ENCODE measurements at regions not wholly inside any gene's neighbourhood (a gene's known extent, or its start where the extent isn't known, plus 50 kb on each side); places are given as distances from the start of the nearest gene placed in this dataset.
"Not testable (repeated sequence)": the region's sequence is repeated elsewhere in the genome, so short reads cannot be mapped to it uniquely, and the experiment has no call there.

DNA sequence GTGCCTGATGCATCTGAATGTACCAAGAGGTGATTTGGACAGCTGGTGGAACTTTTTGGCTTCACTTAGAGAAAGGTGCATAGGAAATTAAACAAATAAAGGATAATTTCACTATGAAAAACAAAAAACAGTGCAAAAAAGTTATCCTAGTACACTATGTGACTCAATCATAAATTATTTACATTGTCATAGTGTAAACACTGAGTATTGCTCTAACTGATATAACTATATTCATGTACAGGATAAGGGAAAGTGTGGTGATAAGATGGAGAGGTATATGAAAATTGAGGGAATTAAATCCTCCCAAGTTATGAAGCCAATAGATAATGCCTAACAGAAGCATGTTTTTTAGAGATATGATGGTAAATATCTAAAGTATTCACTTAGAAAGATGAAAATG is 50.2 kb upstream of the CPNE4 start:
- intact Hi-C loops (cut with DNase I): no loop called here
- no peak for DNase-seq (ENCODE audit: low spot score)

DNA sequence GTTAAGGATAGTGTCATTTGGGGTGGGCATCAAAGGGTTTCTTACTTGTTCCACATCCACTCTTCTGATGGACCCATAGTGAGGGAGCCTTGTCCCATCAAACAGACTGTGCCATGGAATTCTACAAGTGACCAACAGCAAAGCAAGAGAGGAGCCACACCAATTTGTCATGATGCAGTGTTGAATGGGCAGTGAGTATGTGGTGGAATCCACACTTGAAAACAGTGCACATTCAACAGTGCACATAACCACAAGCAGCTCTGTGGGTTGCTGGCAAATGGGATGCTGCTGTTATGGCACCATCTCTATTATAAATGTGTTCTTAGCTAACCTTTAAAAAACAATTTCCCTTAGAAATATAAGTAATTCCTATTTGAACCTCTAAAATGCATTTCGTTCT is 52.5 kb upstream of the CPNE4 start:
- intact Hi-C loops (cut with DNase I): no loop called here
- DNase-seq (ENCODE audit: low spot score): no peak

DNA sequence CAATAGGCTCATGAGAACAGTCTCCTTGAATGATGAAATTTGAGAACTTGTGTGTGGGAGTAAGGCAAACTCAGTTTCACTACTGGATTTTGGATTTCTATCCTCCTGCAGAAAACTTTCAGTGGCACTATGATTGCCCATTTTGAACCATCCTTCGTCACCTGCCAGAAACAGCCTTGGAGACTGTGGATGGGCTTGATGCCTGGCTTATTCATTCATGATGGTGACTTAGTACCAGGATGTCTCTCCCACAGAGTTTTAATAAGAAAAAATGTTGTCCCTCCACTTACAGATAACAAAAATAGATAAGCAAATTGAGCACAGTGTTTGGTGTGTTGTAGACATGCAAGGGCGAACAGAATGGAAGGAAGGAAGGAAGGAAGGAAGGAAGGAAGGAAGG is 53.5 kb upstream of the CPNE4 start:
- no peak for DNase-seq (ENCODE audit: low spot score)
- intact Hi-C loops (cut with DNase I): no loop called here

DNA sequence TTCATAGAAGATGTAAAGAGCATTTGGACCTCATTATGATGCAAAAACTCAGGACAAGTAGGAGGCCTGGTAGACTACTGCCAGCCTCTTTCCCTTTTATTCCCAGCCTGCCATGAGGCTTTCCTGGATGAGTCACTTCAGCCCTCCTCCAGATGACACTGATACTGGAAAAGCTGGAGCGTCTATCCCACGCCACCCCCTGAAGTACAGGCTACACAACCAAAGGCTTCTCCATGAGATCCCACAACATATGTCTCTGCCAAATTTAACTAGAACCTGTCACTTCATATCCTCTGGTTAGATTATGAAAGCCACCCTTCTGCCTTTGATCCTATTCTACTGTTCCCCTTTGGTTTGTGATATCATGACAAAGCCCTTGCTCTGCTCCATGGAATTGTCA is 56.1 kb upstream of the CPNE4 start:
- intact Hi-C loops (cut with DNase I): no loop called here
- DNase-seq (ENCODE audit: low spot score): no peak

DNA sequence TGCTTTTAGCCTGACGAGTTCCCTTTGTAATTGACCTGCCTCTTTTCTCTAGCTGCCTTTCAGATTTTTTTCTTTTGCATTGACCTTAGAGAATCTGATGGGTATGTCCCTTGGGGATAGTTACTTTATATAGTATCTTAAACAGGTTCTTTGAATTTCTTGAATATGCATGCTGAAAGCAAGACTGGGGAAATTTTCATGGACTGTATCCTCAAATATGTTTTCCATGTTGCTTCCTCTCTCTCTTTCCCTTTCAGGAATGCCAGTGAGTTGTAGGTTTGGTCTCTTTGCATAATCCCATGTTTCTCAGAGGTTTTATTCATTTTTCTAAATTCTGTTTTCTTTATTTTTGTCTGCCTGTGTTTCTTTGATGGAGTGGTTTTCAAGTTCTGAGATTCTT is 81.8 kb upstream of the CPNE4 start:
- intact Hi-C loops (cut with DNase I): no loop called here
- DNase-seq (ENCODE audit: low spot score): no peak

DNA sequence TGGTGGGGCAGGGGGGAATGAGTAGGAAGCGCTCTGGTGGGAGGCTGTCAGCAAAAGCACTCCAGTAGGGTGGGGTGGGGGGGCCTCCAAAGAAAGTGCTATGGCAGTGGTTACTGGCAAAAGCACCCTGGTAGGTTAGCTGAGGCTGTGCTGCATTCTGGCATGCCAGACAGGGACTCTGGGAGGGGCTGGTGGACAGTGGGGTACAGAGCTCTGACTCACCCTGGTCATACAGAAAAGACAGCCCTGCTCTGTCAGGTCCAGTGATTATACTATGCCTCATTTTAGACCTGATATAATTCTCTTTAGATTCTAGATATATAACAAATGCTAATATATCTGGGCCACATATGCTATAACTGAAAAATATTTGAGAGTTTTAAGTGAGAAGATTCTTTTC is 82.8 kb upstream of the CPNE4 start:
- intact Hi-C loops (cut with DNase I): no loop called here
- DNase-seq (ENCODE audit: low spot score): no peak

DNA sequence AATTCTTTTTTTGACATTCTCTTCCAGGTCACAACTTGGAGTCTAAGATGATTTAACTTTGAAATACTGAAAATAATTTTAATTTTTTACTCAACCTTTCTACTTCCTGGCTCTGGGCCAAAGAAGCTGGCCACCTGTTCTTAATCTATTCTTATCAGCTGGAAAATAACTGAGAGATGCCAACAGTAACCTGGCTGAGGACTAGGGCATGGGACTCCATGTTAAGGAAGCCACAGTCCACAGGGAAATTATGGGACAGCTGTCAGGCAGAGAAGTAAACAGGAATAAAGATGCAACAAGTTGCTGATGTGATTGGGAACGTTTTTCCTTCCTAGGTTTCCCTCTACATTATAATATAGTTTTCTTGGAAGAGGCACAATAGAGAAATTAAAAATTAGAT is 84.7 kb upstream of the CPNE4 start:
- no peak for DNase-seq (ENCODE audit: low spot score)
- intact Hi-C loops (cut with DNase I): no loop called here

DNA sequence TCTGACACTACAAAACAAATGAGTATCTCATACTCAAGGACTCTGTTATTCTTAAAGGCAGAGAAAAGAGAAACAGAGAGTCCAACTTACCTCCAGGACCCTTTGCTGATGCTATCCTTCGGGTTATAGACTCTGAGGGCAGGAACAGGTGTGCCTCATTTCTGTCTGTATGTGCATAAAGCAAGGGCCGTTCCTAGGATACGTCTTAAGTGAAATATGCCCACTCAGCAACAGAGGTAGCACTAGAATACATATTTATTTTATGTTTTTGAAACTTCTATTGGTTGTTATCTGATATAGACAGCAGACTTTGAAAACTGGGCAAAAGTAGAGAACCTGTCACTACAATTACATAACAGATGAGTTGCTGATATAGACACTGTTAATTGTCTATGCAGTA is 89.3 kb upstream of the CPNE4 start:
- intact Hi-C loops (cut with DNase I): no loop called here
- DNase-seq (ENCODE audit: low spot score): no peak

DNA sequence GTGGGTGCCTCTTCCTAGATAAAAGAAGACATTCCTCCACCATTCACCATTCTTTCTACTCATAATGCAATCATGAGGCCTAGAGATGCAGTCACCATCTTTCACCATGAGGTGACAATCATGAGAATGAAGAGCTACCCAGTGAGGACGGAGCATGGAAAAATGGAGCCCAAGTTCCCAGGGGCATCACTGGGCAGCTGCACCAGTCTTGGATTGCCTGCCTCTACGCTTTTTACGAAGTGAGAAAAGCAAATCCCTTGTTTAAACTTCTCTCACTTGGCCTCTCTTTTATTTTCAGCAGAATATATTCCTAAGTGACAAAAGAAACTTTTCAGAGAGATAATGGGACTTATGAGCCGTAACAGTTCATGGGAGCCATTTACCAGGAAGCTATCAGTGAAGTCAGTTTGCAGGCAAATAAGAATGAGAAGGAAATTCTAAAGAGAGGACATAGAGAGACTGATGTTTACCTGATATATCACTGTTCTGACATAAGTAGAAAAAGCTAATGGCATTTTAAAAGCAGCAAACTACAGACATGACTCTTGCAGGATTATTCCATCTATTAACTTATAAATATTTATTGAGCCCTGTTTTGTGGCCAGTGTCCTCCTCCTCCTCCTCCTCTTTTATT is 90.0 kb upstream of the CPNE4 start:
- intact Hi-C loops (cut with DNase I): no loop called here

DNA sequence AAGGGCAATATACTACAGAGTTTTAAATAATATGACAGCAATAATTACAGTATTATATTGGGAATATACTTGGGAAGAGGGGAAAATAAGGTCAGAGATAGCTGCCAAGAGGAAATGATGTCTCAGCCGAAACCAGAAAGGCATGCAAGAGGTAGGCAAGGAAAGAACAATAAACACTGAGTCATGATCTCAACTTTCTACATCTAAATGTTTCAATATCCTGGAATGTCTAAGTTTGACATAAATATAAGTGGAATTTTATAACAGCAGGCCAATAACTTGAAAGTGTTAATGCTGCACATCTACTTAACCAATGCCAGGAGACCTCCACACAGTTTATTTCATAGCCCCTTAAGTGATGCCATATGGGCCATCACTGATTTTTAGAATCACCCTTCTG is 99.8 kb upstream of the CPNE4 start:
- intact Hi-C loops (cut with DNase I): no loop called here

More for the DNA sequence above, 90.0 kb upstream of the CPNE4 start:
- no peak for DNase-seq (ENCODE audit: low spot score)

DNA sequence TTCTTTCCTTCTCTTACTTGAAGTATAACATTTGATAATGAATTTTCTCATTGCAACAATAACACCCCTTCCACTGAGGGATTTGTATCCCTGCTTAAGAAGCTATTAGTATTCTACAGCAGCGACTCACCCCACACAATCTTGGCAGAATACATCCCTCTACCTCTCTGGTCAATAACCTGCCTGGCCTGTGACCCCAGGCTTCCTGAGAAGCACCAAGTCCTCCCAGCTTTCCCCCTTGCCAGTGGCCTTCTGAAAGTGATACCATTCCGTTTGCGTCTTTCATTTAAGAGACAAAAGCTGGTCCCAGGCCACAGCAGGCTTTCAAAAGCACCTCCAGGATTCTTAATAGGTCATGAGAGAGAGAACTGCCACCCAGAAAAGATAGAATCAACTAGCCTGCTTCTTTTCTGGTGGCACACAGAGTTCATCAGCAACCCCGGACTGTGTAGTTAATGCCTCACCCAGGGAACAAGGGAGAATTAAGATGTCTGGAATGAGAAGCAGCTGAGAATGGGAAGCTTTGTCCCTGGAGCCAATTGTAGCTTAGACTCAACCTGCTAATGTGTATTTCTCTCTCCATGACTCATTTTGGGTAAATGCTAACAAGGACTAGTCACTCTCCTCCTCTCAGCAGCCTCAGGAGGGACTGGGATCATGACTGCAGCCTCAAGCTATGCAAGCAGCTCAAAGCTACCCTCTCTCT is 101.0 kb upstream of the CPNE4 start:
- DNase-seq (ENCODE audit: low spot score): no peak
- intact Hi-C loops (cut with DNase I): no loop called here

More for the DNA sequence above, 99.8 kb upstream of the CPNE4 start:
- DNase-seq (ENCODE audit: low spot score): no peak

DNA sequence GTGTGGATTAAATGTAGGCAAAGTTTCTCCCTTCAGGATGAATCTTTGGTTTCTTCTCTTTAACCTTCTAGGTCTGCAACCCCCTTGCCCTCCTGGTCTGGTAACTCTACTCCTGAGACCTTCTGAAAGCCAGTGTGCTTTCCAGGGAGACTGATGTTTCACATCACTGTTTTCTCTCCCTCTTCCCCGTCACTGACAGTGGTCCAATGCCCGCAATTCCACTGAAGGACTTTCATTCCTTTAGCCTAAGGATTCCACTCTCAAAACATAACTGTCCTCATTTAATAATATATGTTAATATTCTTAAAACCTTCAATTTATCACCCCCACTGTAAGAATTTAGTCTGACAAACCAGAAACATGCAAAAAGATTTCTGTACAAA is 101.5 kb upstream of the CPNE4 start:
- intact Hi-C loops (cut with DNase I): no loop called here
- DNase-seq (ENCODE audit: low spot score): no peak

DNA sequence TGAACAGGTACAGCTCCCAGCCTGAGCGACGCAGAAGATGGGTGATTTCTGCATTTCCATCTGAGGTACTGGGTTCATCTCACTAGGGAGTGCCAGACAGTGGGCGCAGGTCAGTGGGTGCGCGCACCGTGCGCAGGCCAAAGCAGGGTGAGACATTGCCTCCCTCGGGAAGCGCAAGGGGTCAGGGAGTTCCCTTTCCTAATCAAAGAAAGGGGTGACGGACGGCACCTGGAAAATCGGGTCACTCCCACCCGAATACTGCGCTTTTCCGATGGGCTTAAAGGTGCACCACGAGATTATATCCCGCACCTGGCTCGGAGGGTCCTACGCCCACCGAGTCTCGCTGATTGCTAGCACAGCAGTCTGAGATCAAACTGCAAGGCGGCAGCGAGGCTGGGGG is 102.1 kb upstream of the CPNE4 start:
- intact Hi-C loops (cut with DNase I); DNase-seq (ENCODE audit: low spot score): not testable (repeated sequence)

DNA sequence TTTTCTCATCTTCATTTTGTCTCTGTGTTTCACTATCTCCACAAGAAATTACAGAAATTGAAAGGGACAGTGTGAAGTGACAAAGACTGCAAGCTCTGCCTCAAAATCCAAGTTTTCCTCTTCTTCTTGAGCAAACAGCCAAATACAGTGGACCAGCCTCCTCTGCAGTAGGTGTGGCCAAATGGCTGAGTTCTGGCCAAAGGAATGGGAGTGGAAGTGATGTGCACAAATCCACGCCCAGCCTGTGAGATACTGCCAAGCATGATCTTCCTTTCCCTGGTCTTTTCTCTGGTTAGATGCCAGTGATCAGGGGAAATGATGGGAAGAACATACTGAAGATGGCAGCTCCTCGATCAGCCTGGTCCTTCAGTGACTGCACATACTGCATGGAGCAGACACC is 111.0 kb upstream of the CPNE4 start:
- no peak for DNase-seq (ENCODE audit: low spot score)
- intact Hi-C loops (cut with DNase I): no loop called here

DNA sequence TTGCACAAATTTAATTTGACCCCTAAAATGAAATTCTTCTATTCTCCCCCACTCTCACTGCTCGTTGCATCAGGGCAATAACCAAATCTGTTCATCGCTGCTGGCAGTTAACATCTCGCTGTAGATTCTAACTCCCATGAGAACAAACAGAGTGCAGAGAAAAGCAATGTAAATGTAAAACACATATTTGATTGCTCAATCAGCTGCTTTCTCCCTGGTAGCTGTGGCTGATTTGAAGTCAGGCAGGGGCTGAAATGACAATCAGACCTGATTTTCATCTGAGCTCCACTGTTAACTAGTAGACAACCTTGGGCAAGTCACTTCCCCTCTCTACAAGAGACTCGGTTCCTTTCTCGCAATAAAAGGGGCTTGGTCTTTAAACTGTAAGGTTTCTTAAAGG is 119.8 kb upstream of the CPNE4 start:
- no peak for DNase-seq (ENCODE audit: low spot score)
- intact Hi-C loops (cut with DNase I): no loop called here

DNA sequence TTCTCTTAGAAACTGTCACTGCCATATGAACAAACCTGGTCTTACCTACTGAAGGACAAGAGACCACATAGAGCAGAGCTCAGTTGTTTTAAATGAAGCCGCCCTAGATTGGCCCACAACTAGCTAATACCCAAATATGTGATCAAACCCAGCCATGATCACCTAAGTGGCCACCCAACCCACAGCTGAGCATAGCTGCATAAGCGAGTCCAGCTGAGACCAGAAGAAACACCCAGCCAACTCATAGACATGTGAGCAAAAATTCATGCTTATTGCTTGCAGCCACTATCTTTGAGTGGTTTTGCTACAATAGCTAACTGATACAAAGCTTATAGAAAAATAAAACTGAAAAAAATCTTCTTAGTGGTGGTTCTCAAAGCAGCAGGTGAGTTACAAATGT is 124.3 kb upstream of the CPNE4 start:
- intact Hi-C loops (cut with DNase I): no loop called here

DNA sequence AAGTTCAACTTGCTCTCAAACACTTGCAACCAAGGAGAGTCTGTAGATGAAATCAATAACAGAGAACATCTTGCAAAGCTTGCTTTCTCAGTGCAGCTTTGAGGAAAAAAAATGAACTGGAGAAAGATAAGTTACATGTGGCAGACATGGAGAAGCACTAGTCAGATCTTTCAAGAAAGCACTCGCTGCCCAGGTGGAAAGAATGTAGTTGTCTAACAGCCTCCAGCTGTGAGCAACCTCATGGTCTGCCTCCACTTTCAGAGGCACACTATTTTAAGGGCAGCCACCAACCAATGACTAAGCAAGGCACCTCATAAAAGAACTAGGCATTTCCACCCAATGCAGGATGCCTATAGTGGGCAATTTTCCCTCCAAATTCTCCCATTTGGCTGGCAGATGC is 125.4 kb upstream of the CPNE4 start:
- DNase-seq (ENCODE audit: low spot score): no peak
- intact Hi-C loops (cut with DNase I): no loop called here

More for the DNA sequence above, 124.3 kb upstream of the CPNE4 start:
- DNase-seq (ENCODE audit: low spot score): no peak

DNA sequence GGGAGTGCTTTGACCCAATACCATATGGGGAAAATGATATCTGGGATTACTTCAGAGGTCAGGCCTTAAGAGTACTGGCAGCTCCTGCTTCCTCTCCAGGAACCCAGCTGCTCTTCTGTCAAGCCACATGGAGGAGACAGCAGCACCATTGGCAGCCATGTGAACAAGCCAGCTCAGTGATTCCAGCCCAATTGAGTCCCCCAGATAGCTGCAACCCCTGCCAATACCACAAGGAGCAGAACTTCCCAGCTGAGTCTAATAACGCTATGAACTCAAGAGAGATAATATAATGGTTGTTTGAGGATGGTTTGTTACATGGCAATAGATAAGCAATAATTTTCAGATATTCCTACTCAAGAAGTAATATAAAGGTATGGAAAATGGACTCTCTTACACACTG is 126.8 kb upstream of the CPNE4 start:
- intact Hi-C loops (cut with DNase I): no loop called here
- no peak for DNase-seq (ENCODE audit: low spot score)

DNA sequence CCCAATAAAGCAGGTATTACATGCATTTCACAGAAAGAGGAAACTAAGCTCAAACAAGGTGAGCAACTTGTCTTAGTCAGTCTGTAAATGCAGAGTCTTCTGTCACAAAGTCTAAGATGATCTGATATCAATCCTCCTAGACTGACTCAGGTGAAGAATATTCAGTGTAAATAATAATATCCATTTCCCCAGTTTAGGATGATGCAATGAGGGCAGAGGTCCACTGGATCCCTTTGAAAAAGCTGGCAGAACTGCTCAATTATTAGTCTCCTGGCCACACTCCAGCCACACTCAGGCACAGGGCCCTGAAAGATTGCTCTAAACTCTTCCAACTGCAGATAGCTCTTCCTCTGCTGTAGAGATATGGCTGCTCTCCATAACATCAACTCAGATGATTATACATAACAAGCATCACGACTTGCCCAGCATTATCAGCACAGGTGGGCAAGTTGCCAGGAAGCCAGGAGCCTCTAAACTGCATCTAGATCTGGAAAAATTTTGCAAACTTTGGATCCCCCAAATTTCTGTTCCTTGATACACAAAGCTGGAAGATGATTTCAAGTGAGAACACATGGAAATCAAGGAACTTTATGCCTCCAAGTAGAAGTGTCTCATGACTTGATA is 129.8 kb upstream of the CPNE4 start:
- no peak for DNase-seq (ENCODE audit: low spot score)
- intact Hi-C loops (cut with DNase I): no loop called here

DNA sequence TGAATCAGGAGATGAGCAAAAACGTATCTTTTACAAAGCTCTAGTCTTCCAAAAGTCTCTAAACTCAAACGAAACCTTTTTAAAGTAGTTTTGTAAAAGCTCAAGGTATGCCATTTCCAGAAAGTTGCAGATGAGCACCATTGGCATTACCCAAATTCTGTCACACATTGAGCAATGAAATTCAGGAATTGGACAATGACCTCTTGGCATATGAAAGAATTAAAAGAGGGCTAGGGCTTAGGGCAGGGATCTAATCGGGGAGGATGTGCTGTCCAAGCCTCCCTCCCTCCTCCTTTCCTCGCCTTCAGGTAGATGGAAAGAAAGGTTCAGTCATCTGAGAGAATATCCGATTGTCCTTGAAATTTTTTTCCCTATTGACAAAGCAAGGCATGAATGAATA is 133.1 kb upstream of the CPNE4 start:
- intact Hi-C loops (cut with DNase I): no loop called here
- no peak for DNase-seq (ENCODE audit: low spot score)

DNA sequence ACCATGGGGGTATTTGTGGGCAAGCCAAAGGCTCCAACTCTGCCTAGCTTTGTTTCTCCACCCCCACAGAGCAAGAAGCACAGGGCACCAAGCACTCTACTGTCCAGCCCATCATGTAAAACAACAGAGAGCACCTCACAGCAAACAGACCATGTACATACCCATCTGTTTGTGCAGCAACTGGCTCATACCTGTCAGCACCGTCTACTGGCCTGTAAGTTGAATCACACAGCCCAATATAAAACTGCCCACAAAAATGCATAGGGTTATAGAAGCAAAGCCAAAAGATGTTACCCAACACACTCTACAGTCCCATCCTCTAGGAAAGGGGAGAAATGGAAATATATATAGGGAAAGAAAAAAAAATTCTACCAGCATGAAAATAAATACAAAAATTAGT is 139.7 kb upstream of the CPNE4 start:
- DNase-seq (ENCODE audit: low spot score): no peak
- intact Hi-C loops (cut with DNase I): no loop called here
